ENCODE measurements at regions not wholly inside any gene's neighbourhood (a gene's known extent, or its start where the extent isn't known, plus 50 kb on each side); places are given as distances from the start of the nearest gene placed in this dataset.

DNA sequence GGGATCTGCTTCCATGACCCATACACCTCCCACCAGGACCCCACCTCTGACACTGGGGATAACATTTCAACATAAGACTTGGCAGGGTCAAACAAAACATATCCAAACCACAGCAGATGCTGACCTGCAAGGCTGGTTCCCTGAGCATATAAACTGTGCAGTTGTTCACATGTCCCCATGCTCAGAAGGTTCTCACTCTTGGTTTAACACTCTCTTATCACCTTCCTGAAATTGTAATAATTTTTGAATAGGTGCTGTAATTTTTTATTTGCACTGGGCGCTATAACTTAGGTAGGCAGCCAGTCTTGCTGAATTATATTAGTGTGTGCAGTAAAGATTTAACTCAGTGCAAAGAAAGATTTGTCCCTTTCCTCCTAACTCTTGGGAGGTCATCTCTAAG, 824.8 kb upstream of the SOX9 start:
- H3K9me2 ChIP-seq (replicated peaks; ENCODE audit: insufficient read depth) = no peaks in the 10 kb centered on the region
- no peaks in the 10 kb centered on the region for H3K9me3 ChIP-seq (ENCODE audit: low read depth)
- H4K20me1 ChIP-seq (ENCODE audit: insufficient read depth, poor library complexity, severe bottlenecking) = no peaks in the 10 kb centered on the region
- H3K27ac ChIP-seq = no peak overlapping the region
- TF ChIP-seq, protein P1, sequence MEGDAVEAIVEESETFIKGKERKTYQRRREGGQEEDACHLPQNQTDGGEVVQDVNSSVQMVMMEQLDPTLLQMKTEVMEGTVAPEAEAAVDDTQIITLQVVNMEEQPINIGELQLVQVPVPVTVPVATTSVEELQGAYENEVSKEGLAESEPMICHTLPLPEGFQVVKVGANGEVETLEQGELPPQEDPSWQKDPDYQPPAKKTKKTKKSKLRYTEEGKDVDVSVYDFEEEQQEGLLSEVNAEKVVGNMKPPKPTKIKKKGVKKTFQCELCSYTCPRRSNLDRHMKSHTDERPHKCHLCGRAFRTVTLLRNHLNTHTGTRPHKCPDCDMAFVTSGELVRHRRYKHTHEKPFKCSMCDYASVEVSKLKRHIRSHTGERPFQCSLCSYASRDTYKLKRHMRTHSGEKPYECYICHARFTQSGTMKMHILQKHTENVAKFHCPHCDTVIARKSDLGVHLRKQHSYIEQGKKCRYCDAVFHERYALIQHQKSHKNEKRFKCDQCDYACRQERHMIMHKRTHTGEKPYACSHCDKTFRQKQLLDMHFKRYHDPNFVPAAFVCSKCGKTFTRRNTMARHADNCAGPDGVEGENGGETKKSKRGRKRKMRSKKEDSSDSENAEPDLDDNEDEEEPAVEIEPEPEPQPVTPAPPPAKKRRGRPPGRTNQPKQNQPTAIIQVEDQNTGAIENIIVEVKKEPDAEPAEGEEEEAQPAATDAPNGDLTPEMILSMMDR (IDR thresholded peaks at IDR 0.05; ENCODE audit: poor library complexity) = no peak
- TF ChIP-seq EZH2phosphoT487 (IDR thresholded peaks at IDR 0.05; ENCODE audit: low read depth, severe bottlenecking, unreplicated experiment) (no peak), EZH2 (IDR thresholded peaks at IDR 0.05; ENCODE audit: borderline replicate concordance) (no peak)
- H2AFZ ChIP-seq = no peak overlapping the region
- H3K27me3 ChIP-seq = no peaks in the 10 kb centered on the region
- no peak overlapping the region for H3K4me3 ChIP-seq
- H3K4me2 ChIP-seq = no peak overlapping the region
- no peak for DNase-seq (ENCODE audit: low spot score)
- H3K79me2 ChIP-seq = no peaks in the 10 kb centered on the region
- H3K36me3 ChIP-seq (replicated peaks; ENCODE audit: insufficient read depth, low read depth) = no peaks in the 10 kb centered on the region
- WGBS (ENCODE audit: low lambda C conversion rate, missing lambda C conversion rate) = 67% methylated on average over 1 of the region's 1 CpG
- no peaks in the 10 kb centered on the region for H3K4me1 ChIP-seq (ENCODE audit: insufficient read depth)

DNA sequence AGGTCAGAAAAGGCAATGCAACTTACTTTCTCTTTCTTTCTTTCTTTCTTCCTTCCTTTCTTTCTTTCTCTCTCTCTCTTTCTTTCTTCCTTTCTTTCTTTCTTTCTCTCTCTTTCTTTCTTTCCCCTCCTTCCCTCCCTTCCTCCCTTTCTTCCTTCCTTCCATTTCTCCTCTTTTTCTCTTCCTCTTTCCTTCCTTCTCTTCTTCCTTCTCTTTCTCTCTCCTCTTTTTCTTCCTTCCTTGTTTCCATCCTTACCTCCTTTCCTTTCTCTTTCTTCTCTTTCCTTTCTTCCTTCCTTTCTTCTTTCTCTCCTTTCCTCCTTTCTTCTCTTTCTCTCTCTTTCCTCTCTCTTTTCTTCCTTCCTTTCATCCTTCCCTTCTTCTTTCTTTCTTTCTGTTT, 819.8 kb upstream of the SOX9 start:
- Histone ChIP-seq H3K4me1 (ENCODE audit: insufficient read depth) (no peaks in the 10 kb centered on the region), H3K9me2 (replicated peaks; ENCODE audit: insufficient read depth) (no peaks in the 10 kb centered on the region), H2AFZ (no peak overlapping the region), H3K4me3 (no peak overlapping the region), H3K9me3 (ENCODE audit: low read depth) (no peaks in the 10 kb centered on the region), H3K36me3 (replicated peaks; ENCODE audit: insufficient read depth, low read depth) (no peaks in the 10 kb centered on the region), H3K4me2 (no peak overlapping the region), H4K20me1 (ENCODE audit: insufficient read depth, poor library complexity, severe bottlenecking) (no peaks in the 10 kb centered on the region), H3K27ac (no peak overlapping the region), H3K79me2 (no peaks in the 10 kb centered on the region), H3K27me3 (peaks cover 4% of the 10 kb centered on the region)
- TF ChIP-seq EZH2phosphoT487 (IDR thresholded peaks at IDR 0.05; ENCODE audit: low read depth, severe bottlenecking, unreplicated experiment) (no peak), EZH2 (IDR thresholded peaks at IDR 0.05; ENCODE audit: borderline replicate concordance) (no peak)
- TF ChIP-seq, protein P1 (IDR thresholded peaks at IDR 0.05; ENCODE audit: poor library complexity) = no peak
- no peak for DNase-seq (ENCODE audit: low spot score)

DNA sequence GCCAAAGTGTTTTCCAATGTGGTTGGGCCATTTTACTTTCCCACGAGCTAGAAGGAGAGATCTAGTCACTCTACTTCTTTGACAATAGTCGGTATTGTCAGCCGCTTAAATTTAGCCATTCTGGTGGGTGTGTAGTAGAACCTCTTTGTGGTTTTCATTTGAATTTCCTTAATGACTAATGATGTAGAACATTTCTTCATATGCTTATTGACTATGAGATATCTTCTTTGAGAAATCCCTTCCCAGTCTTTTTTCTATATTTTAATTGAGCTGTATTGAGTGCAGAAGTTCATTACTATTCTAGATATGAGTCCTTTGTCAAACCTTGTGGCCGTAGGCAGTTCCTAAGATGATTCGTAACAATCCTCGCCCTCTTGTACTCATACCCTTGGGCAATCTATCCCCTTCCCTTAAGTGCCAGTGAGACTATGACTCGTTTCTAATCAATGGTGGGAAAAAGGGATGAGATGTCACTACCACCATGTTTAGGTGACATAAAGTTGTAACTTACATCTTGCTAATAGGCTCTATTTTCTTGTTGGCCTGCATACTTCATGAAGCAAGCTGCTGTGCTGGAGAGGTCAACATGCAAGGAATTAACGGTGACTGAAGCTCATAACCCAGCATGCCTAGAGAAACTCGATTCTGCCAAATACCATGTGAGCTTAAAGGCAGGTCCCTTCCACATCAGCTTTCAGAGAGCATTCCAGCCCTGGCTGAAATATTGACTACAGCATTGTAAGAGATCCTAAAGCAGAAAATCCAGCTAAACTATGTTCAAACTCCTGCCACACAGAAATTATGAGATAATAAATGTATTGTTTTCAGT, 817.9 kb upstream of the SOX9 start:
- no peak for DNase-seq (ENCODE audit: low spot score)
- WGBS (ENCODE audit: low lambda C conversion rate, missing lambda C conversion rate) = 91% methylated on average over 9 of the region's 9 CpGs
- H3K4me1 ChIP-seq (ENCODE audit: insufficient read depth) = no peaks in the 10 kb centered on the region

More for the DNA sequence above, 817.9 kb upstream of the SOX9 start:
- Histone ChIP-seq H2AFZ (no peak overlapping the region), H4K20me1 (ENCODE audit: insufficient read depth, poor library complexity, severe bottlenecking) (no peaks in the 10 kb centered on the region), H3K27me3 (peaks cover 4% of the 10 kb centered on the region), H3K79me2 (no peaks in the 10 kb centered on the region), H3K9me2 (replicated peaks; ENCODE audit: insufficient read depth) (no peaks in the 10 kb centered on the region), H3K27ac (no peak overlapping the region), H3K4me3 (no peak overlapping the region), H3K9me3 (ENCODE audit: low read depth) (no peaks in the 10 kb centered on the region), H3K4me2 (no peak overlapping the region), H3K36me3 (replicated peaks; ENCODE audit: insufficient read depth, low read depth) (no peaks in the 10 kb centered on the region)
- TF ChIP-seq EZH2 (IDR thresholded peaks at IDR 0.05; ENCODE audit: borderline replicate concordance) (no peak), EZH2phosphoT487 (IDR thresholded peaks at IDR 0.05; ENCODE audit: low read depth, severe bottlenecking, unreplicated experiment) (no peak)
- TF ChIP-seq, protein P1 (IDR thresholded peaks at IDR 0.05; ENCODE audit: poor library complexity) = no peak

Data from hepatocyte (in vitro differentiated cells).